ENCODE measurements at regions not wholly inside any gene's neighbourhood (a gene's known extent, or its start where the extent isn't known, plus 50 kb on each side); places are given as distances from the start of the nearest gene placed in this dataset.

GRCh38 chr3:41115069-41115468, 84.2 kb upstream of the CTNNB1 start:
- Histone ChIP-seq H3K27ac (ENCODE audit: low read depth, low read length) (no peak overlapping the region), H3K27me3 (ENCODE audit: insufficient read depth, low read length) (peaks cover 3% of the 10 kb centered on the region), H4K20me1 (ENCODE audit: insufficient read depth, low read length) (no peaks in the 10 kb centered on the region), H3K9ac (ENCODE audit: low read length) (no peak overlapping the region), H3K4me1 (ENCODE audit: insufficient read depth, low read length) (peaks cover 12% of the 10 kb centered on the region), H3K4me2 (ENCODE audit: low read length) (no peak overlapping the region), H3K4me3 (ENCODE audit: insufficient read depth, low read depth, low read length) (no peak overlapping the region), H3K79me2 (ENCODE audit: insufficient read depth, low read length) (no peaks in the 10 kb centered on the region), H3K9me3 (ENCODE audit: insufficient read depth, low read depth, low read length) (no peaks in the 10 kb centered on the region), H2AFZ (ENCODE audit: low read depth, low read length) (no peak overlapping the region), H3K36me3 (ENCODE audit: insufficient read depth, low read length) (no peaks in the 10 kb centered on the region)
- Mint-ChIP-seq H3K4me1 (ENCODE audit: low read depth, unreplicated experiment) (peaks cover 20% of the 10 kb centered on the region), H3K27me3 (ENCODE audit: low read depth, unreplicated experiment) (peaks cover 22% of the 10 kb centered on the region), H3K4me3 (ENCODE audit: unreplicated experiment) (no peak overlapping the region), H3K27ac (ENCODE audit: unreplicated experiment) (no peak overlapping the region), H3K36me3 (ENCODE audit: low read depth, unreplicated experiment) (no peaks in the 10 kb centered on the region), H3K9me3 (ENCODE audit: unreplicated experiment) (peaks cover 8% of the 10 kb centered on the region)
- FAIRE-seq (no peak), DNase-seq (ENCODE audit: low read depth) (no peak)
- TF ChIP-seq CTCF (IDR thresholded peaks at IDR 0.05; ENCODE audit: insufficient read depth, low read depth, low read length) (no peak), EZH2 (IDR thresholded peaks at IDR 0.05; ENCODE audit: insufficient read depth, low read length) (no peak)

DNA sequence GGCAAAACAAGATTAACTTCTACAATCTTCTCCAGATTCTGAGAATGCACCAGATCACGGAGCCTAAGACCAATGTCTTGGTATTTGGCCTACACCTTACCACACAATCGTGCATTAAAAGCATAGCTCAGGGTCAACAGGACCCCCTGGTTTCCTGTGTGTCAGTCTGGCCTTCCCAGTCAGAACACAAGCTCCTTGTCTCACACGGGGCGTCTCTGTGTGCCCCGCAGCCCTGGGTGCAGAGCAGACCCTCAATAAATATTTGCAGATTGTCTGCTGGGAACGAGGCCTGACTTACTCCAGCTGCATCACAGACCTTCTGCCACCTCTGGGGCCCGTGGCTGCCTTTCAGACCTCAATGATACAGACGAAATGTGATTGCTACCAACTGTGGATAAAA, 82.5 kb upstream of the CTNNB1 start:
- DNase-seq (ENCODE audit: low read depth) = no peak
- Histone ChIP-seq H3K9ac (ENCODE audit: low read length) (no peak overlapping the region), H3K36me3 (ENCODE audit: insufficient read depth, low read length) (no peaks in the 10 kb centered on the region), H3K4me2 (ENCODE audit: low read length) (peak overlapping the region; percentile 67), H2AFZ (ENCODE audit: low read depth, low read length) (peak overlapping the region; percentile 72), H3K4me3 (ENCODE audit: insufficient read depth, low read depth, low read length) (no peak overlapping the region), H3K27ac (ENCODE audit: low read depth, low read length) (no peak overlapping the region), H4K20me1 (ENCODE audit: insufficient read depth, low read length) (no peaks in the 10 kb centered on the region), H3K27me3 (ENCODE audit: insufficient read depth, low read length) (no peaks in the 10 kb centered on the region), H3K4me1 (ENCODE audit: insufficient read depth, low read length) (peaks cover 12% of the 10 kb centered on the region), H3K9me3 (ENCODE audit: insufficient read depth, low read depth, low read length) (no peaks in the 10 kb centered on the region), H3K79me2 (ENCODE audit: insufficient read depth, low read length) (no peaks in the 10 kb centered on the region)
- Mint-ChIP-seq H3K27me3 (ENCODE audit: low read depth, unreplicated experiment) (peaks cover 11% of the 10 kb centered on the region), H3K9me3 (ENCODE audit: unreplicated experiment) (peaks cover 8% of the 10 kb centered on the region), H3K27ac (ENCODE audit: unreplicated experiment) (peak overlapping the region; percentile 90), H3K36me3 (ENCODE audit: low read depth, unreplicated experiment) (no peaks in the 10 kb centered on the region), H3K4me1 (ENCODE audit: low read depth, unreplicated experiment) (peaks cover 28% of the 10 kb centered on the region), H3K4me3 (ENCODE audit: unreplicated experiment) (no peak overlapping the region)
- no peak for FAIRE-seq
- TF ChIP-seq CTCF (IDR thresholded peaks at IDR 0.05; ENCODE audit: insufficient read depth, low read depth, low read length) (no peak), EZH2 (IDR thresholded peaks at IDR 0.05; ENCODE audit: insufficient read depth, low read length) (no peak)

DNA sequence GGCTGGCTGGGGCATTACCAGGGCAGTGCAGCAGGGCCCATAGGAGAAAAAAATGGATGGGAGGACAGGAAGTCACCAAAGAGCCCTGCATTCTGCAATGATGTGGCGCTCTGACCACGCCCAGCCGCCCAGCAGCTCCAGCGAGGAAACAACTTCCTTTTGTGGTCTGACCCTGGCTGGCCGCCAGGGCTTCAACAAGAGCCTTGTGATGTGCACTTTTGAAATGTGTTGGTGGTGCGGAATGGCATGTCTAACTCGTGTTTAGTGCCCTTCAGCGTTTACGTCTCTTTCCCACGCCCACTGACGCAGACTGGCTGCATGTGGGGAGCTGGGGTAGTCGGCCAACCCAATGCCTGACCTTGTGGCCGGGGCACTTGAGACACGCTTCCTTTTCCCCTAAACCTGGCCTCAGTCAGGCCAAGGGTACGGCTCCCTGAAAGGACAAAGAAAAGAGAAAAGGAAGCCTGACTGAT, 81.9 kb upstream of the CTNNB1 start:
- Histone ChIP-seq H3K27ac (ENCODE audit: low read depth, low read length) (peak overlapping the region; percentile 43), H3K4me2 (ENCODE audit: low read length) (peak overlapping the region; percentile 67), H3K79me2 (ENCODE audit: insufficient read depth, low read length) (no peaks in the 10 kb centered on the region), H2AFZ (ENCODE audit: low read depth, low read length) (peak overlapping the region; percentile 72), H4K20me1 (ENCODE audit: insufficient read depth, low read length) (no peaks in the 10 kb centered on the region), H3K36me3 (ENCODE audit: insufficient read depth, low read length) (no peaks in the 10 kb centered on the region), H3K9ac (ENCODE audit: low read length) (peak overlapping the region; percentile 39), H3K27me3 (ENCODE audit: insufficient read depth, low read length) (no peaks in the 10 kb centered on the region), H3K9me3 (ENCODE audit: insufficient read depth, low read depth, low read length) (no peaks in the 10 kb centered on the region), H3K4me1 (ENCODE audit: insufficient read depth, low read length) (peaks cover 12% of the 10 kb centered on the region), H3K4me3 (ENCODE audit: insufficient read depth, low read depth, low read length) (no peak overlapping the region)
- peak; percentile 66 for FAIRE-seq
- peaks cover 15% of the 10 kb centered on the region for H3K27me3 Mint-ChIP-seq (ENCODE audit: low read depth, unreplicated experiment)
- TF ChIP-seq EZH2 (IDR thresholded peaks at IDR 0.05; ENCODE audit: insufficient read depth, low read length) (no peak), CTCF (IDR thresholded peaks at IDR 0.05; ENCODE audit: insufficient read depth, low read depth, low read length) (no peak)
- peak; percentile 97 for DNase-seq (ENCODE audit: low read depth)
- peak overlapping the region; percentile 18 for H3K4me3 Mint-ChIP-seq (ENCODE audit: unreplicated experiment)
- H3K9me3 Mint-ChIP-seq (ENCODE audit: unreplicated experiment) = peaks cover 8% of the 10 kb centered on the region
- H3K4me1 Mint-ChIP-seq (ENCODE audit: low read depth, unreplicated experiment) = peaks cover 28% of the 10 kb centered on the region
- H3K36me3 Mint-ChIP-seq (ENCODE audit: low read depth, unreplicated experiment) = no peaks in the 10 kb centered on the region
- peak overlapping the region; percentile 90 for H3K27ac Mint-ChIP-seq (ENCODE audit: unreplicated experiment)
